ENCODE measurements at regions not wholly inside any gene's neighbourhood (a gene's known extent, or its start where the extent isn't known, plus 50 kb on each side); places are given as distances from the start of the nearest gene placed in this dataset.

DNA sequence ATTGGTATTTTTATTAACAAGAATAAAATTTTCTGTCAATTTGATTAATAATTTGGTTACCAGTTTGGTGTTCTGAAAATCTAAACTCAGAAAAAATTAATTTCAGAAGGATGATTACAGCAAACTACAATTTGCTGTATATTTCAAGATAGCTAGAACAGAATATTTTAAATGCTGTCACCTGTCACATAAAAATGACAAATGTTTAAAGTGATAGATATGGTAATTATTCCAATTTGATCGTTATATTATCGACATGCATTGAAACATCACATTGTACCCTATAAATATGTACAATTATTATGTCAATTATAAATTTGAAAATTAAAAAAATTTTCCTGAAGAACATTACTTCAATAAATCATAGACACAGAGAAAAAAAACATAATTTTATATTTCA lies 56.9 kb upstream of the SLITRK5 start:
- TF ChIP-seq POLR2A (IDR thresholded peaks at IDR 0.05; ENCODE audit: low read length) (no peak), GATA1 (IDR thresholded peaks at IDR 0.05; ENCODE audit: low read depth, low read length) (no peak)

Data from erythroblast (primary cell).